Breast epithelium (tissue), 3 donors: ENCODE measurements at regions not wholly inside any gene's neighbourhood (a gene's known extent, or its start where the extent isn't known, plus 50 kb on each side); places are given as distances from the start of the nearest gene placed in this dataset.

Experiments used
- CTCF ChIP-seq, 3 donors: fragments of 450-650 bp; IDR thresholded peaks; one replicate each; pipeline ENCODE4 v1.5.1; 2016 to 2017; ENCODE audit warnings: antibody characterized with exemption in 3 of 3, mild to moderate bottlenecking in 3 of 3, moderate library complexity in 3 of 3
- POLR2A ChIP-seq: fragments of 450-650 bp; IDR thresholded peaks from one replicate; pipeline ENCODE4 v1.6.1; 2016; ENCODE audit warnings: antibody characterized with exemption, mild to moderate bottlenecking, moderate library complexity
- POLR2AphosphoS5 ChIP-seq, 3 donors: sonication (generic); formaldehyde crosslinking; IDR thresholded peaks; one replicate each; pipeline ENCODE4 v1.6.1; 2017; ENCODE audit warnings: antibody characterized with exemption in 3 of 3

- TF ChIP-seq CTCF (IDR thresholded peaks at IDR 0.05) (no peak), POLR2A (no peak), POLR2AphosphoS5 (IDR thresholded peaks at IDR 0.05) (no peak)
Measured at GRCh38 chr7:131653418-131654248, 97.2 kb upstream of the PODXL start.
